HG02981 (cell line): ENCODE measurements at regions not wholly inside any gene's neighbourhood (a gene's known extent, or its start where the extent isn't known, plus 50 kb on each side); places are given as distances from the start of the nearest gene placed in this dataset.

Source experiments
- ATAC-seq: cut with Tn5 transposase; IDR thresholded peaks from one replicate; pipeline ENCODE4 v1.9.1; 2021; ENCODE audit warnings: mild to moderate bottlenecking, moderate library complexity; ENCODE audit not compliant: unreplicated experiment

DNA sequence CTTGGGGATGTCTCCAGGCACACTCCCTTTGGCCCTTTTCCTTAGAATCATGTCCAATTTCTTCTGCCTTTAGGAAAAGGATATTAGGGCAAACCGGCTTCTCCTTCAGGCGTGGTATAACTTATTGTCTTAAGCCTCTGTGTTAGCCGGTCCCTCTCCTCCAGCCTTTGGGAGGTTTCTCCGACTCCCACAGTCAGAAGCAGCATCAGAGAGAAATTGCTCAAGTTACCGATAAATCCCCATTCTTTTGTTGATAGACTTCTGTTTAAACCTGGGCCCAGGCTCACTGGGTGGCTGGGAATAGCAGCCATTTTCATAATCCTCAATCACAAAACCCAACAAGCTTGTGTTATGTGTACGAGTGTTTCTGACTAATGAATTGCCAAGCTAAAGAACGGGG, 85.4 kb upstream of the KAZN start:
- ATAC-seq: no peak

DNA sequence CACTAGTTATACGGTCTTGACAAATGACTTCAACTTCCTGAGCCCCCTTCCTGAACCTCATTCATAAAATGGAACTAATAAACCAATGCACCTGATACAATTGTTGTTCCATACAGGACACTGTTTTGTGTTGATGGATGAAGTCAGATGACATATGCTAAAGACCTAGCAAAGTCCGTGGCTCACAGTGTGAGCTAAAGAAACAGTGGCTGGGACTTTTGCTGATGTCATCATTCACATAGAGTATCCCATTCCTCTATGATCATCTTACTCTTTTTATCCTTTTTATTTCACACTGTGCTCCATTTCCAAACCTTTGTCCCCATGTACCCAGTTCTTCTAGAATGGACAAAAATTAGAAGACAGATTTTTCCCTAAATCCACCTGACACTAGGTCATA, 83.7 kb upstream of the KAZN start:
- ATAC-seq: no peak

DNA sequence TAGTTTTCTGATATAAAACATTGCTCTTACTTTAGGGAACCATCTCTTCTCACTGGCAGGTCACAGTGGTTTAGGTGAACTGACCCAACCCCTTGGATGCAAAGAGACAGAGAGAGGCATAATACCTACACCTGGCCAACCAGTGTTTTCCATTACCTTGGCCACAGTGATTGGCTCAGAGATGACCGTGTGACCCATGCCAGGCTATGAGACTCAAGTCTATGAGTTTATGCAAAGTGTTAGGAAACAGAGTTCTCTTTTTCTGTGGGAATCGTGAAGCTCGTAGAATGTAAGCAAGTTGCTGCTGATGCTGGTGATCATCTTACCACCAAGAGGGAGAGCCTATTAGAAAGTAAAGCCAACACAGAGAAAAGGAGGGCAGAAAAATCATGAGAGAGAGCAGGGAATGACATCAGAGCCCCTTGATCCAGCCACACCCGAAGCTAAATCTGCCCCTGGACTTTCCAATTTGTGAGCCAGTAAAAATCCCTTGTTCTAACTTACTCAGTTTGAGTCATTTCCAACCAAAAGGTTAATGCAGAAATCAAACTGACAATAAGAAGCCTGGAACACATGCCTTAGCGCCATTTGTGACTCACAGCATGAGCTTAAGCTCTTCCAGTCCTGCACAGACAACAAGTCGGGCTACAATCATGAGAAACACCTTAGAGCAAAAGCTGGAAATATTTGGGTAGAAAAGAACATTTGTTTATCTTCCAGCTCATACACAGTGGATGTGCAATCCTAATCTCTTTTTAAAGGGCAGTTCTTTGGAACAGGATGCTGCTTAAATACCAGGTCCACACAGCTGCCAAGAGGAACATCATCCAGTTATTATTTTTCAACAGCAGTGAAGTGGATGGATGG, 81.3 kb upstream of the KAZN start:
- peak; percentile 37 for ATAC-seq

DNA sequence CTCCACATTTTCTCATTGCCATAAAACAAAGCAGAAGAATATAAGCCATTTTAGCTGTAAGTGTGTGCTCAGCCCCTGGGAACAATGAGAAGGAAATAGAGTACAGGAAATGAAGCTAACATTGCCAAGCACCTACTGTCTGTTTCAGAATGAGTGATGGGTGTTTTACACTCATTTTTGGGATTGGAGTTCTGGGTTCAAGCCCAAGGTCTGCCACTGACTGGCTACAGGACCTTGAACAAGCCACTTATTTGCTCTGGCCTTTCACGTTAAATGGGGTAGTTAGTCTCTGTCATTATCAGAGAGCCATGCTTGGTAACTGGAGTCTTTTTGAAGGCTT, 80.7 kb upstream of the KAZN start:
- no peak for ATAC-seq

DNA sequence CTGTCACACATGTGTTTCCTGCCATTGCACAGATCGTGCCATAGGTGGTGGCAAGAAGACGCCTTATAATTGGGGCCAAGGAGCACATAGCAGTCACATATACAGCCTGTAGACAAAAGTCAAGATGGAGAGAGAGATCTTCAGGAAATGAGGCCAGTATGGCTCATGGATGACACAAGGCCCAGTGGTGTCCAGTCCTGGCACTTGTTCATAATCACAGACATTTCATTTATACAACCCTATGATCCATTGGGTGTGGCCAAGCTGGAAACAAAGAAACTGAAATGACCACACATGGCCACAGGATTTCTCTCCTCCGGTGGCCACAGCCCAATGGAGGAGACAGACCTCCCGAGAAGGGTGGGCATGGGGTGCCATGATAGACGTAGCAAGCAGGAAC, 78.5 kb upstream of the KAZN start:
- ATAC-seq: no peak

DNA sequence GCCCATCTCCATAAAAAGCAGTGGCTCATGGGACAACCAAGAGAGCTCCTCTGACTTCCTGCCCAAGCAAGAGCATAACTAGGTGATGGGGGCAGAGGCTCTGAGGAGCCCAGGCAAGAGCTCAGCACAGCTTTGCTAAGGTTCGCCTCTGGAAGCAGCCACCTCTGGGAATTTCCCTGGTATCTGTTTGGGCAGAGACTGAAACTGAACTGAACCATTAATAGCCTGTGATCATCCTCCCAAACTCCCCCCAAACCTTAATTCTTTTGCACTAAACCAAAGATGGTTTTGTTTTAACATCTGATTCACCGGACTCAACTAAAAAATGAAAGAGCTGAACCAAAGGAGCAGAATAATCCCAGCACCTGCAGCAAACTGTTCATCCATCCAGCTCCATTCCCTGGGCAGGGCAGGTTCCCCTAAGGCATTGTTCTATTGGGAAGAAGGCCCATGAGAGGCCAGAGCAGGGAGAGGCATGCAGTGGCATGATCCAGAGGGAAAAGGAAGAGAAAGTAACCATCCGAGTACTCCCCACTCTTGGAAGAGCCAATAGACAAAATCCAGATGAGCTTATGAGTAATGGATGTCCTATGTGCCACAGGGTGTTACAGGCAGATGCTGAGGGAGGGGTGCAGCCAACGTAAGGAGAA, 77.8 kb upstream of the KAZN start:
- no peak for ATAC-seq

DNA sequence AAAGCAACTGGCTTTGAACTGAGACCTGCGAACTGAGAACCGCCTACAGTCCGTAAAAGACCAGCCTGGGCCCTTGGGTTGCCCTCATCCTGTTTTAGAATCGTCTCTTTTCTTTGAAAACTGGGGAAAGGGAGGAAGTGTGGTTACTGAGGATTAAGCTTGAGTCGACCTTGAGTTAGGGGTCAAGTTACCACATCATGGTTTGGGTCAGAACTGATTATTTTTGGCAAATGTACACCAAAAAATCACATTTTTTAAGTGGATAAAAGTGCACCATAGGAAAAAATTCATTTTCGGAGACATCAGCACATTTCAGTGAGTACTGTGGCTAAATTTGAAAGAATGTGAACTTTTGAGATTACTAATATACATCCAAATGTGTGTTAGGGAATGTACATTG, 76.9 kb upstream of the KAZN start:
- no peak for ATAC-seq

DNA sequence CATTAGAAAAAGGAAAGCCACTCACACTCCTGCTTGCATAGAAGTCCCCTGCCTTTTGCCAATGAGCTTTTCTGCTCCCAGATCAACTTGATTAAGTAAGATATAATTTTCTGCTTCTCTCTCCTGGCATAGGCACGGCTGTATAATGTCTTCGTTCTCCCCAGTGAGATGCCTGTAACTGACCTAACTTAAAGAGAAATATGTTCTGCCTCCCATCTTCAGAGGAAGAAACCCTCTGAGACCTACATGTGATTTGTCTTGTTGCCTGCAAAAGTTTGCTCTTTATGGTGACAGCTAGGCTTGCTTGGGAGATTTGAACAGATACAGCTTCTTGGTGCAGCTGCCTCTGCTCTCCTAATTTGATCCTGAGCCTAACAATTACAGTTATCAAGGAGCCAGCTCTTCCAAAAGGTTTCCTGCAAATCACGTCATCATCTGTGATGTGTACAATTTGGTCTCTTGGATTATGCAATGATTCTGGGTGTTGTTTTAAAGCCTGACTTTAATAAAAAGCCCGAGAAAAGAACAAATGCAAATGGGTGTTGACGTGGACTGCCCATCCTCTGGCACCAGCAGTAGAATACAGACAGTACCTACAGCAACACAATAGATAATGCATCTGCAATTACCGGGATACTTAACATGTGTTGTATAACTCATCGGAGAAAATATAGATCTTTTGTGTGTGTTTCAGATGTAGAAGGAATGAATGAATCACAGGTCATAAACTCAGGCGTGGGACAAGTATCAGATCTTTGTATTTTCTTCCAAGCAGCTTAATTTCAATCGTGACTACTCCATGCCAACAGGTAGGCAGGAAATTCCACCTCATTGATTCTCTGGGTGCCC, 76.2 kb upstream of the KAZN start:
- no peak for ATAC-seq

DNA sequence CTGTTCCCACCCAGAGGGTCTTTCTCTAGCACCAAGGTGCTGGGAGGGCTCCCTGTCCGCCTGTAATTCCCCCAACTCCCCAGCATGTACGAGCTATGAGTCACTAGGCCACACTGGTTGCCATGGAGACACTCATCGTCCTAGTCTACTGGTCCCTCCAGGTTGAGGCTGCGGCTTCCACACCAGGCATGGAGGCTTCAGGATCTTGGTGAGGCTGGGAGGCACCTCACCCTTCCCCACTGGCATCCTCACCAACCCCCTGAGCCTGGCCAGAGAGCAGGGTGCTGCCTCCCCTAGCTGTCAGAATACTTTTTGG, 75.6 kb upstream of the KAZN start:
- peak; percentile 65 for ATAC-seq

DNA sequence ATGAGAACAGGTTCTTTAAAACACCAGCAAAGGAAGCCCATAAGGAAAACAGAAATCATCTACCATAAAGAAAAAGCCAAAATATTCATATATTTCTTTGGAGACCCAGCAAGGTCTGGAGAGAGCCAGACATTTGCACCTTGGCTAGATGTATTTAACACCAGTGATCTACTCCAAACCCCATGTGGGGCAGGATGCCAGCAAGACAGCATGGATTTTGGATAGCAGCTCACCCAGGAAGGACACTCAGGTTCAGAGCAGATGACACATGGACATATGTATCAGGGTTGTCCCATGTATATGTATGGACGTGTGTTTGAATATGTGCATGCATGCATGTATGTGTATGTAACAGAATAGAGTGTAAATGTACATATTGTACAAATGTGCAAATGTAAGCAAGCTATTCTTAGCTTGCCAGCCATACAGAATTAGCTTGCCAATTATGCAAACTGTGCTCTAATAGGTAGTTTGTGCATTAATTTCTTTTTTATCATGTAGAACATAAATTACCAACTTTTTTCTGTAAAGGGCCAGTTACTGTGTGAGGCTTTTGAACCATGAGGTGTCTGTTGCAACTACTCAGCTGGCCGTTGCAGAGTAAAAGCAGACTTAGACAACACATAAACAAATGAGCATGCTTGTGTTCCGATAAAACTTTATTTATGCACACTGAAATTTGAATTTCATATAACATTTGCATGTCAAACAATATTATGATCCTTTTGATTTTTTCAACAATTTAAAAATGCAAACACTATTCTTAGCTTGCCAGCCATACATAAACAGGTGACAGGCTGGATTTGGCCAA, 73.5 kb upstream of the KAZN start:
- ATAC-seq: no peak

DNA sequence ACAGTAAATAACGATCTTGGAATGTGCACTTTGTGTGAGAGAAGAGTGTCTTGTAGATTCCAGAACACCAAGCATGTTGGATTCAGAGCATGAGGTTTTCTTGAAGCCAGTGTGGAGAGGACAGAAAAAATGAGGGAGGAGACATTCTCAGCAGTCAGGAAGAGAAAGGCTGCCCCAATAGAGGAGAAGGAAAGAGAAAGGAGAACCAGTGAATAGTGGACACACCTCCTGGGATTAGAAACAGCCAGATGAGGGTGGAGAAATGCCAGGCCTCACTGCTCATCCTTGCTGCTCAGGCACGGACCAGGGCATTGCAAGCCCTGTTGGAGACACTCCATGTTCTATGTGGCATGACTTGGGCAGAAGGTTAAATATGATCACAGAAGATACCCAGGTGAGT, 69.0 kb upstream of the KAZN start:
- no peak for ATAC-seq

DNA sequence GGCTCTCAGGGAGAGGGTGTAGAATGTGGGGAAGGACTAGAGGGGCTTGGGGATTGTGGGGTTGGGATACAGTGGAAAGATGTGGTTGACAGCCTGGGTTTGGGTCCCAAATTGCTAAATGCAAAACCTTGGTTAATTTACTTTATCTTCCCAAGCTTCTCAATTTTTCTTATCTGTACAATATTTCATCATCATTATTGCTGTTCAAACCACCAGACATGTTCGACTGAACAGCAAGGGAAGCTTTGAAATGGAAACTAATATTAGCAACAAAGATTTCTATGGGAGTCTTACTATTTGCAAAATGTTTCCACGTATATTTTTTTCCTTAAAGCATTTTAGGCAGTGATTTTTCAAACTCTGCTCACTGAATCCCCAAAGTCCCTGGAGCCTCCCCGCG, 67.0 kb upstream of the KAZN start:
- no peak for ATAC-seq

DNA sequence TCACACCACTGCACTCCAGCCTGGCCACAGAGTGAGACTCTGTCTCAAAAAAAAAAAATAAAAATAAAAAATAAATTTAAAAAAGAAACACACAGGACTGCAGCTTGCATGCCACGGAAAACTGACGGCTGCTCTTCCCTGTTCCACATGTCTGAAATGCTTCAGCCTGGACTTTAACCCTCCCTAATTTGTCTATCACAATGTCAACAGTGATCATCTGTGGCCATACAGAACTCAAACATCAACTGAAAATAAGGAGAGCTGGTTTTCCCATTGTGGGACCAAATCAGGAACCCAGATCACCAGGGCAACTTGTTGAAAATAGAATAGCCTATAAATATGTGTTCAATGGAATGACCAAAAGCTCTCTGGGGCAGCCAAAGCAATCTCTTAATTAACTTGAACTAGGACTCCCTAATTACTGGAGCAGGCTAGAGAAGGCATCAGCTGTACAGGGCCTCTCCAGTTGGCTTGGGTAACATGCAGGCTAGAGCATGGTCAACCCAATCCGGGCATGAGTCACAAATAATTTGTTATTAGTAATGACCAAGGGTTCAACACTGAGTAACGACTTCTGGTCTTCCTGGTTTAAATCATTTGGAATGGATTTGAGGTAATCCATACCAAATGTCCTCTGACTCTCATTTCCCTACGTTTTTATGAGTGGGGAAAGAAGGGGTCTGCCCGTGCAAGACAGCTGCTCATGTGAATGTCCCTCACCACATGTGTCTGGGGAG, 62.7 kb upstream of the KAZN start:
- no peak for ATAC-seq

DNA sequence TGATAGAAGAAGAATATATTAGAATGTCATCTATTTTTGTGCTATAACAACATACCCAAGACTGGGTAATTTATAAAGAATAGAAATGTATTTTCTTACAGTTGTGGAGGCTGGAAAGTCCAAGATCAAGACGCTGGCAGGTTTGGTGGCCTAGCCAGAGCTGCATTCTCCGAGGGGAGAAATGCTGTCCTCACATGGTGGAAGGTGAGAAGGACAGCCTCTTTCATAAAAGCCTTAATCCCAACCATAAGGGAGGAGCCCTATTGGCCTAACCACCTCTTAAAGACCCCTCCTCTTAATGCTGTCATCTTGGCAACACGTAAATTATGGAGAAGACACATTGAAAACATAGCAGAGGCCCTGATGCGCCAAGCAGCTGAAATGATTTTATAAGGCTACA, 60.1 kb upstream of the KAZN start:
- ATAC-seq: no peak

DNA sequence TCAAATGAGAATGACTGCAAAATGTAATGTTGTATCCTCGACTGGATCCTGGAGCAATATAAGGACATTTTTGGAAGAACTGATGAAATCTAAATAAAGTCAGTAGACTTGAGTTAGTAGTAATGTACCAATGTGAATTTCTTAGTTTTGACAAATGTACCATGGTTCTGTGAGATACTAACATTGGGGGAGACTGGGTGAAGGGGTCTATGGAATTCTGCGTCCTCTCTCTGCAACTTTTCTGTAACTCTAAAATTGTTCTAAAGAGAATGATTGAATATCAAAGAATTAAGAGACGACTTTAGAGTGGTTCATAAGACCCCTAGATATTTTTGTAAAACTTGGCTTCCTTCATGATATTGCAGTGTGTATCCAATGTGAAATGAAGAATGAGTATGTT, 59.2 kb upstream of the KAZN start:
- ATAC-seq: no peak

DNA sequence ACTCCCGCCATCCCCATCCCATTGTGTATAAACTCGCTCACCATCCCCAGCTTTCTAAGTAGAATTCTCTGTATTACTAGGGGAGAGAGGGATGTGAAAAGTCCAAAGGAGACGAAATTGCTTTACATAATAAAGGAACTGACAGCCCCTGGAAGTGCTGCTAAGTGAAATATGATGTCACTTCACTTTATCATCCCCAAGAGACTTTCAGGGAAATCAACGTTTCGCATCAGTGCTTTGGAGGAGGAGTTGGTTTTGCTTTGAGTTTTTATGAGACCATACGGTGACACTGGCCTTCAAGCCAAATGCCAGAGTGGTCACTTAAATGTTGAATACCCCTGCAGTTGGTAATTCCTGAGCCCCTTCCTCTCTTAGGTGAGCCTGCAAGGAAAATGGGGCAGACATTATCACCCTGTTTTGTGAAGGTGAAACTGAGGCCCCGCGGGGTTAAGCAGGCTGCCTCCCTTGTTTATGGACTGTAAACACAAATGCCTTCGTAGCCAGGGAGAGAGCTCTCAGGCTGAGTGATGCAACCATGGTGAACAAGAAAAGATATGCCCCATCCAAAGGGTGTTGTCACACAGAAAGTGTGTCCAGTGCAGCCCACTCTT, 58.4 kb upstream of the KAZN start:
- no peak for ATAC-seq

DNA sequence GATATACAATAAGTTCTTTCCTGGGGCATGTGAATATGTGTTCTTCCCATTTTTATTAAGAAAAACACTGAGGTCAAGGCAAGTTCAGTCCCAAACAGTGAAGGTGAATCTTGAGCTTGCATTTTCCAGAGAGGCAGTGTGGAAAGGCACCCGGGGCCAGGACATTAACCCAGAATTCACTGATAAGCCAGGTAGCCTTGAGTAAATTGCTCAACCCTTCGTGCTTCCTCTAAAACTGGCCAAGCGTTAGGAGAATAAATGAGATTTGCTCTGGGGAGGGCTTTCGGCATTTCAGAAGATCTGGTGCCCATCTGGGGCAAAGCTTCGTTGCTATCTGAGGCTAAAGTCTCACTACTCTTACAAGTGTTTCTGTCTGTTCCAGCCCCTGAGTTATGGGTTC, 57.1 kb upstream of the KAZN start:
- ATAC-seq: no peak

DNA sequence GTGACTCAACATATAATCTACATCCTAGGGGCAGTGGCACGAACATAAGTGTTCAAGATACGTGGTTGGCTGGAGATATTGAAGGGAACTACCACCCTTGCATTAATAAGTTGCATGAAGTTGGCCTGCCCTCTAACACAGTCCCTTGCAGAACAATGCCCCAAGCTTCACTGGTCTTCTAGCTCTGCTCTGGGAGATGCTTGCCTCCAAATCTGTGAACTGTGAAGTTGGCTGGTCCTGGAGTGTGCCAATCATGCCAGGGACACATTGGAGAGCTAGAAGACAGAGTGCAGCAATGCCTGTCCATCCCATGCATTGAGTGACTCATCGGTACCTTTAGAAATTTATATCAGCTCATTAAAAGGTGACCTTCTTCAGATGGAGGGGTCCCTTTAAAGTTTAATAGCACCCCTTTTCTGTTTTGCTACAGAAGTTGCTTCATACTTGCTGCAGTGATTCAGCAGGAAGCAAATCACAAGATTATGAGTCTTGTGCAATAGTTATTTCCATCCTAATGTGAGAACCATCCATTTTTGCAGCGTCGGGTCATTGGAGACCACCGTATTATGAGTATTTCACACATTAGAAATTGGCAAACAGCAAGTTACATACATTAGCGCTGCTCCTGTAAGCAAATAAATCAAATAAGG, 55.2 kb upstream of the KAZN start:
- no peak for ATAC-seq

DNA sequence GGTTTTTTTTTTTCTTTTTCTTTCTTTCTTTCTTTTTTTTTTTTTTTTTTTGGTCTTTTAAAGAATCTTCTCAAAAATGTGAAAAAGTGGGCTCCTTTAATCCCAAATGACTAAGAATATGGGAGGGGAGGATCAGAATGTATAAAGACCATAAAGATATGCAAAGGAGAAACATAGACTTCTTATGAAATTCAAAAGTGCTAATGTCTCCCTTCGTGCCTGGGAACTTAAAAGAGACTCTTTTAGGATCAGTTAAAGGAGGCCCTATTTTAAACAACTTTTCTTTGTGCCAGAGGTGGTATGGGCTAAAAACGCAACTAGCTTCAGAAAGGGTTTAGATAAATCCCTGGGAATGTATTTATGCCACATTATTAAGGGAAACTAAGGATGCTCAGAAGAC, 54.2 kb upstream of the KAZN start:
- no peak for ATAC-seq
